Panc1 (cell line): ENCODE measurements at regions not wholly inside any gene's neighbourhood (a gene's known extent, or its start where the extent isn't known, plus 50 kb on each side); places are given as distances from the start of the nearest gene placed in this dataset.

ENCODE experiments used
- ATAC-seq: fragments of 200-7000 bp; cut with Tn5 transposase; 2 replicates; pipeline ENCODE4 v1.9.1; 2020; ENCODE audit warnings: mild to moderate bottlenecking, moderate library complexity
- BruUV-seq: library from RNA; stranded (reverse); fragments of 400-500 nt; replicated peaks from 2 replicates; lab custom pipeline; 2021; lab: Mats Ljungman, UMichigan
- CTCF ChIA-PET: fragments of 300-600 bp; sonication (Branson Sonifier 250); formaldehyde crosslinking; loops from one replicate; lab custom pipeline; 2022; ENCODE audit warnings: antibody characterized with exemption; lab: Charles Lee
- POLR2A ChIA-PET: fragments of 300-600 bp; sonication (Branson Sonifier 250); formaldehyde crosslinking; loops from one replicate; lab custom pipeline; 2022; ENCODE audit warnings: antibody characterized with exemption; lab: Charles Lee
- DNase-seq: peaks from one replicate; pipeline ENCODE4 v3.0.0-alpha.2; 2010; ENCODE audit warnings: low read depth, low spot score
- H3K27ac ChIP-seq: 2 replicates; pipeline ENCODE4 v1.5.1; 2011; ENCODE audit warnings: mild to moderate bottlenecking, low read length, inconsistent platforms
- H3K27me3 ChIP-seq: fragments of 200-500 bp; sonication (Bioruptor generic); 2 replicates; pipeline ENCODE4 v1.6.0; 2014; ENCODE audit warnings: low read length, inconsistent platforms; ENCODE audit not compliant: control insufficient read depth, insufficient read depth
- H3K36me3 ChIP-seq: fragments of 200-500 bp; sonication (Bioruptor generic); 2 replicates; pipeline ENCODE4 v1.5.1; 2014; ENCODE audit warnings: inconsistent platforms, mild to moderate bottlenecking, low read length, moderate library complexity; ENCODE audit not compliant: control insufficient read depth, insufficient read depth
- H3K4me1 ChIP-seq: 2 replicates; pipeline ENCODE4 v1.5.1; 2011; ENCODE audit warnings: inconsistent platforms, mild to moderate bottlenecking, low read length, moderate library complexity; ENCODE audit not compliant: control insufficient read depth, insufficient read depth
- H3K4me3 ChIP-seq, 2 experiments: 2 replicates each; pipeline ENCODE4 v1.5.1; 2011 to 2012; ENCODE audit warnings: low read depth in 2 of 2, low read length in 2 of 2, mild to moderate bottlenecking in 2 of 2, inconsistent platforms in 1 of 2, moderate library complexity in 1 of 2
- H3K9me3 ChIP-seq: fragments of 200-500 bp; sonication (Bioruptor generic); 2 replicates; pipeline ENCODE4 v1.5.1; 2014; ENCODE audit warnings: low read depth, mild to moderate bottlenecking, inconsistent platforms, low read length, moderate library complexity; ENCODE audit not compliant: control insufficient read depth, insufficient read depth
- POLR2AphosphoS5 ChIP-seq: IDR thresholded peaks from 2 replicates; pipeline ENCODE4 v1.6.1; 2012; ENCODE audit warnings: mild to moderate bottlenecking, low read depth, low read length, moderate library complexity
- SIN3A ChIP-seq: IDR thresholded peaks from 2 replicates; pipeline ENCODE4 v1.6.1; 2012; ENCODE audit warnings: low read depth, mild to moderate bottlenecking, low read length, moderate library complexity, borderline replicate concordance; ENCODE audit not compliant: insufficient read depth
- TCF7L2 ChIP-seq: IDR thresholded peaks from 2 replicates; pipeline ENCODE4 v1.6.1; 2011; ENCODE audit warnings: mild to moderate bottlenecking, low read depth, low read length, inconsistent platforms
- in situ Hi-C: cut with HindIII; loops from 2 replicates; pipeline ENCODE4 v1.10.0; 2016; ENCODE audit warnings: low sequenced_read_pairs, low pct_unique_long_range_greater_than_20kb
- intact Hi-C: fragments of 100-400 bp; cut with micrococcal nuclease; formaldehyde crosslinking; loops from one replicate; pipeline ENCODE4 v1.10.0; 2022; ENCODE audit not compliant: unreplicated experiment
- TF ChIP-seq, protein P1 (sequence below): fragments of 450-650 bp; IDR thresholded peaks from 2 replicates; pipeline ENCODE4 v1.5.1; 2017; ENCODE audit warnings: mild to moderate bottlenecking
- TF ChIP-seq, protein P2 (sequence below), 2 experiments: IDR thresholded peaks; 2 replicates each; pipeline ENCODE4 v1.6.1; 2011 to 2012; ENCODE audit warnings: low read depth in 2 of 2, control low read depth in 1 of 2, low read length in 1 of 2, mild to moderate bottlenecking in 1 of 2, moderate library complexity in 1 of 2; ENCODE audit not compliant: insufficient read depth in 1 of 2

DNA sequence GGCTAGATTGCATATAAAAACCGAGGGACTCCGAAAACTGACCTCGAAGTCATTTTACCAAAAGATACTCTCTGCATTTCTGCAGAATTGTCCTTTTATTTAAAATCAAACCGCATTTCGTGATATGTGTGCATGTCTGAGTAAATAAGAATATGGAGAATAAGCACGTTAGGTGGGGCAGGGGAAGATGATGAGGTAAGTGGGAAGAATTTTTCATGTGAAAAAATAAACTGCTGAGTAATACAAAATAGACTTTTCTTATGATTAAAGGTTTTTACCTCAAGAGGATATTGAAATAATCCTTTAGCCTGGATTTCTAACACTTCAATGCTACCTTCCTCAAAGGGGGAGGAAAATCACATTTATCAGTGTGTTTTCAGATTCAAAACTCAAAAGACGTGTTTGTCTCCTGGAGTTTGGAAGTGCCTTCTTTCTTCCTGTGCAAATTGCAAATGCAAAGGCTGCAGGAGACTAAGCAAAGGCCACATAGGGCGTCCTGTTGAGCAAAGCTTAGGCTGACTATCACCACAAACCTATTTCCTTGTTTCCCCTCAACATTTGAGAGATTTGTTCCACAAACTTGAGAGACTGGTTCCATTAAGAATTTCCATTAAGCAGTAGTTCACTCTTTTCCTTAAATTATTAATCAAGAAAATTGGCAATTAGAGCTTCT, 813.5 kb downstream of the MCTP2 start:
- ChIA-PET CTCF (no interaction called here), POLR2A (no interaction called here)
- H3K27ac ChIP-seq, result no peak overlapping the region
- intact Hi-C loops, result no loop called here
- BruUV-seq, result no TSS peak
- no peaks in the 10 kb centered on the region for H3K27me3 ChIP-seq
- TF ChIP-seq SIN3A, result no peak
- TF ChIP-seq TCF7L2, result no peak
- no peak for TF ChIP-seq POLR2AphosphoS5
- DNase-seq, result no peak
- peaks cover 6% of the 10 kb centered on the region; the same call in 1 of the 2 replicates for H3K9me3 ChIP-seq
- H3K4me3 ChIP-seq, result no peak overlapping the region
- ATAC-seq, result no peak
- in situ Hi-C loops, result no loop called here
- no peaks in the 10 kb centered on the region for H3K4me1 ChIP-seq
- H3K36me3 ChIP-seq, result no peaks in the 10 kb centered on the region

DNA sequence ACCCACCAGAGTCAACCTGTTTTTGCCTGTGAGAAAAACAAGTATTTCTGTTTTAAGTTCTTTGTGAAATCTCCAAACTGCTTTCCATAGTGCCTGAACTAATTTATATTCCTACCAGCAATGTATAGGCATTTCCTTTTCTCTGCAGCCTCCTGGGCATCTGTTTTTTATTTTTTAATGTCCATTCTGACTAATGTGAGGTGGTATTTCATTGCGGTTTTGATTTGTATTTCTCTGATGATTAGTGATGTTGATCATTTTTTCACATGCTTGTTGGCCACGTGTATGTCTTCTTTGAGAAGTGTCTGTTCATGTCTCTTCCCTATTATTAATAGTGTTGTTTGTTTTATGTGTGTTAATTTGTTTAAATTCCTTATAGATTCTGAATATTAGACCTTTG, 820.5 kb downstream of the MCTP2 start:
- POLR2A ChIA-PET, result no interaction called here
- TF ChIP-seq, protein P1, sequence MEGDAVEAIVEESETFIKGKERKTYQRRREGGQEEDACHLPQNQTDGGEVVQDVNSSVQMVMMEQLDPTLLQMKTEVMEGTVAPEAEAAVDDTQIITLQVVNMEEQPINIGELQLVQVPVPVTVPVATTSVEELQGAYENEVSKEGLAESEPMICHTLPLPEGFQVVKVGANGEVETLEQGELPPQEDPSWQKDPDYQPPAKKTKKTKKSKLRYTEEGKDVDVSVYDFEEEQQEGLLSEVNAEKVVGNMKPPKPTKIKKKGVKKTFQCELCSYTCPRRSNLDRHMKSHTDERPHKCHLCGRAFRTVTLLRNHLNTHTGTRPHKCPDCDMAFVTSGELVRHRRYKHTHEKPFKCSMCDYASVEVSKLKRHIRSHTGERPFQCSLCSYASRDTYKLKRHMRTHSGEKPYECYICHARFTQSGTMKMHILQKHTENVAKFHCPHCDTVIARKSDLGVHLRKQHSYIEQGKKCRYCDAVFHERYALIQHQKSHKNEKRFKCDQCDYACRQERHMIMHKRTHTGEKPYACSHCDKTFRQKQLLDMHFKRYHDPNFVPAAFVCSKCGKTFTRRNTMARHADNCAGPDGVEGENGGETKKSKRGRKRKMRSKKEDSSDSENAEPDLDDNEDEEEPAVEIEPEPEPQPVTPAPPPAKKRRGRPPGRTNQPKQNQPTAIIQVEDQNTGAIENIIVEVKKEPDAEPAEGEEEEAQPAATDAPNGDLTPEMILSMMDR, result no peak
- no peak for TF ChIP-seq POLR2AphosphoS5
- TF ChIP-seq SIN3A, result no peak
- TF ChIP-seq, protein P2, sequence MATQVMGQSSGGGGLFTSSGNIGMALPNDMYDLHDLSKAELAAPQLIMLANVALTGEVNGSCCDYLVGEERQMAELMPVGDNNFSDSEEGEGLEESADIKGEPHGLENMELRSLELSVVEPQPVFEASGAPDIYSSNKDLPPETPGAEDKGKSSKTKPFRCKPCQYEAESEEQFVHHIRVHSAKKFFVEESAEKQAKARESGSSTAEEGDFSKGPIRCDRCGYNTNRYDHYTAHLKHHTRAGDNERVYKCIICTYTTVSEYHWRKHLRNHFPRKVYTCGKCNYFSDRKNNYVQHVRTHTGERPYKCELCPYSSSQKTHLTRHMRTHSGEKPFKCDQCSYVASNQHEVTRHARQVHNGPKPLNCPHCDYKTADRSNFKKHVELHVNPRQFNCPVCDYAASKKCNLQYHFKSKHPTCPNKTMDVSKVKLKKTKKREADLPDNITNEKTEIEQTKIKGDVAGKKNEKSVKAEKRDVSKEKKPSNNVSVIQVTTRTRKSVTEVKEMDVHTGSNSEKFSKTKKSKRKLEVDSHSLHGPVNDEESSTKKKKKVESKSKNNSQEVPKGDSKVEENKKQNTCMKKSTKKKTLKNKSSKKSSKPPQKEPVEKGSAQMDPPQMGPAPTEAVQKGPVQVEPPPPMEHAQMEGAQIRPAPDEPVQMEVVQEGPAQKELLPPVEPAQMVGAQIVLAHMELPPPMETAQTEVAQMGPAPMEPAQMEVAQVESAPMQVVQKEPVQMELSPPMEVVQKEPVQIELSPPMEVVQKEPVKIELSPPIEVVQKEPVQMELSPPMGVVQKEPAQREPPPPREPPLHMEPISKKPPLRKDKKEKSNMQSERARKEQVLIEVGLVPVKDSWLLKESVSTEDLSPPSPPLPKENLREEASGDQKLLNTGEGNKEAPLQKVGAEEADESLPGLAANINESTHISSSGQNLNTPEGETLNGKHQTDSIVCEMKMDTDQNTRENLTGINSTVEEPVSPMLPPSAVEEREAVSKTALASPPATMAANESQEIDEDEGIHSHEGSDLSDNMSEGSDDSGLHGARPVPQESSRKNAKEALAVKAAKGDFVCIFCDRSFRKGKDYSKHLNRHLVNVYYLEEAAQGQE (IDR thresholded peaks at IDR 0.05; ENCODE audit: insufficient read depth in 1 of 2, low read depth in 2 of 2, low read length in 1 of 2), result no peak
- no peak for TF ChIP-seq TCF7L2
- Histone ChIP-seq H3K36me3 (no peaks in the 10 kb centered on the region), H3K4me3 (no peak overlapping the region), H3K4me1 (no peaks in the 10 kb centered on the region), H3K27ac (no peak overlapping the region), H3K9me3 (peaks cover 6% of the 10 kb centered on the region; the same call in 1 of the 2 replicates), H3K27me3 (no peaks in the 10 kb centered on the region)
- CTCF ChIA-PET, result no interaction called here
- BruUV-seq, result no TSS peak
- DNase-seq (no peak), ATAC-seq (no peak)
- in situ Hi-C loops, result no loop called here
- intact Hi-C loops, result no loop called here

DNA sequence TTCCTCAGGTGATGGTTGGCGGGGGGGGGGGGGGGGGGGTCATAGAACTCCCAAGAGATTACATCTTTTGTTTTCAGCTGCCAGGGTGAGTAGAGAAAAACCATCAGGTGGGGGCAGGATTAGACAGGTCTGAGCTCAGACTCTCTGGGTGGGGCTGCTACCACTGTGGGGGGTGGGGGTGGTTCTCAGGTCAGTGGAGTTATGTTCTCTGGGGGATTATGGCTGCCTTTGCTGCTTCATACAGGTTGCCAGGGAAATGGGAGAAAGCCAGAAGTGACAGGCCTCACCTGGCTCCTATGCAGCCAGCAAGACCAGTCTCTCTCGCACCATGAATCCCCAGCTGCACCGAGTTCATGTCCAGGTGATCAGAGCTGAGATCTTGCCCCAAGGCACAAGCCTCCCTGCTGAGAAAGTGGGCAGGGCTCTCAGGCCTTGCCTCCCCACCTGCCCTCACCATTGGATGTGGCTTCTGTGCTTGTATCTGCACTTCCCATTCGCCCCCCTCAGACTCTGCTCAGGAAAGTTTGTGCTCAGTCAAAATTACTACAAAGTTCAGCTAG, 828.1 kb downstream of the MCTP2 start:
- in situ Hi-C loops, result no loop called here
- POLR2A ChIA-PET, result interaction anchor here (0.7 kb wide), 1 partner anchor 366 kb away, joined by 13 read pairs; no protein-coding TSS in a partner anchor
- no peak overlapping the region for H3K4me3 ChIP-seq
- no peak for DNase-seq
- CTCF ChIA-PET, result no interaction called here
- intact Hi-C loops, result no loop called here
- no peaks in the 10 kb centered on the region for H3K4me1 ChIP-seq
- BruUV-seq, result no TSS peak
- no peaks in the 10 kb centered on the region for H3K9me3 ChIP-seq
- no peak for ATAC-seq
- no peaks in the 10 kb centered on the region for H3K36me3 ChIP-seq
- TF ChIP-seq, protein P1, result no peak
- TF ChIP-seq SIN3A (no peak), TCF7L2 (no peak), POLR2AphosphoS5 (no peak)
- TF ChIP-seq, protein P2 (IDR thresholded peaks at IDR 0.05; ENCODE audit: insufficient read depth in 1 of 2, low read depth in 2 of 2, low read length in 1 of 2), result no peak
- H3K27me3 ChIP-seq, result no peaks in the 10 kb centered on the region
- no peak overlapping the region for H3K27ac ChIP-seq
